ENCODE measurements at regions not wholly inside any gene's neighbourhood (a gene's known extent, or its start where the extent isn't known, plus 50 kb on each side); places are given as distances from the start of the nearest gene placed in this dataset.

- DNase-seq (ENCODE audit: low read depth in 6 of 9, low spot score in 9 of 9) = no peak
- Histone ChIP-seq H3K9me3 (ENCODE audit: control insufficient read depth in 2 of 2, insufficient read depth in 1 of 2, low read length in 1 of 2) (no peaks in the 10 kb centered on the region), H3K36me3 (ENCODE audit: control insufficient read depth in 2 of 2, insufficient read depth in 2 of 2, low read length in 1 of 2) (no peaks in the 10 kb centered on the region), H3K27me3 (ENCODE audit: control insufficient read depth in 2 of 2, insufficient read depth in 1 of 2, low read length in 1 of 2) (no peaks in the 10 kb centered on the region), H3K4me3 (ENCODE audit: low read length in 2 of 2) (no peak overlapping the region), H3K27ac (ENCODE audit: low read depth in 1 of 2, low read length in 1 of 2) (no peak overlapping the region), H3K4me1 (ENCODE audit: control insufficient read depth in 2 of 2, insufficient read depth in 2 of 2, low read length in 2 of 2) (no peaks in the 10 kb centered on the region)
- 82% methylated on average over 2 of the region's 2 CpGs for WGBS
These were observed 223.2 kb upstream of the C1orf87 start for GRCh38 chr1:60296794-60297193.

DNA sequence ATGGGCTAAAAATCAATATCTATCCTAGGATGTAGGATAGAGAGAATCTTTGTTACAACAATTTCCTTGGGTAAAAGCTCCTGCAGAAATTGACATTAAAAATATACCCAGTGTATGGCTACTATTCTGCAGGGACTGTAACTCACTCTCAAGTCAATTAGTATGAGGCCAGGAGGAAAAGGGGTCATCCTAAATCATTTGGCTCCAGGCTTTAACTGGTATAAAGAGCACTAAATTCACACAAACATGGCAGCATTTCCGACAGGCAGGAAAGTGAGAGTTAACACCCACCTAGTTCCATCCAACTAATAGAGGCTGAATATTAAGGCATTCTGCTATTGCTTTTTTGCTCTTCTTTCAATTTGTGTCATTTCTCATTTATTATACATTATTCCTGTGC is 218.6 kb upstream of the C1orf87 start:
- DNase-seq (ENCODE audit: low read depth in 6 of 9, low spot score in 9 of 9) = no peak
- Histone ChIP-seq H3K9me3 (ENCODE audit: control insufficient read depth in 2 of 2, insufficient read depth in 1 of 2, low read length in 1 of 2) (no peaks in the 10 kb centered on the region), H3K27me3 (ENCODE audit: control insufficient read depth in 2 of 2, insufficient read depth in 1 of 2, low read length in 1 of 2) (no peaks in the 10 kb centered on the region), H3K4me3 (ENCODE audit: low read length in 2 of 2) (no peak overlapping the region), H3K4me1 (ENCODE audit: control insufficient read depth in 2 of 2, insufficient read depth in 2 of 2, low read length in 2 of 2) (no peaks in the 10 kb centered on the region), H3K36me3 (ENCODE audit: control insufficient read depth in 2 of 2, insufficient read depth in 2 of 2, low read length in 1 of 2) (no peaks in the 10 kb centered on the region), H3K27ac (ENCODE audit: low read depth in 1 of 2, low read length in 1 of 2) (no peak overlapping the region)
- 100% methylated on average over 1 of the region's 1 CpG for WGBS

GRCh38 chr1:60290393-60290792 is 216.8 kb upstream of the C1orf87 start:
- no peaks in the 10 kb centered on the region for H3K27me3 ChIP-seq (ENCODE audit: control insufficient read depth in 2 of 2, insufficient read depth in 1 of 2, low read length in 1 of 2)
- no peaks in the 10 kb centered on the region for H3K36me3 ChIP-seq (ENCODE audit: control insufficient read depth in 2 of 2, insufficient read depth in 2 of 2, low read length in 1 of 2)
- no peaks in the 10 kb centered on the region for H3K4me1 ChIP-seq (ENCODE audit: control insufficient read depth in 2 of 2, insufficient read depth in 2 of 2, low read length in 2 of 2)
- no peak for DNase-seq (ENCODE audit: low read depth in 6 of 9, low spot score in 9 of 9)
- H3K27ac ChIP-seq (ENCODE audit: low read depth in 1 of 2, low read length in 1 of 2) = no peak overlapping the region
- H3K4me3 ChIP-seq (ENCODE audit: low read length in 2 of 2) = no peak overlapping the region
- 96% methylated on average over 6 of the region's 6 CpGs for WGBS
- no peaks in the 10 kb centered on the region for H3K9me3 ChIP-seq (ENCODE audit: control insufficient read depth in 2 of 2, insufficient read depth in 1 of 2, low read length in 1 of 2)

DNA sequence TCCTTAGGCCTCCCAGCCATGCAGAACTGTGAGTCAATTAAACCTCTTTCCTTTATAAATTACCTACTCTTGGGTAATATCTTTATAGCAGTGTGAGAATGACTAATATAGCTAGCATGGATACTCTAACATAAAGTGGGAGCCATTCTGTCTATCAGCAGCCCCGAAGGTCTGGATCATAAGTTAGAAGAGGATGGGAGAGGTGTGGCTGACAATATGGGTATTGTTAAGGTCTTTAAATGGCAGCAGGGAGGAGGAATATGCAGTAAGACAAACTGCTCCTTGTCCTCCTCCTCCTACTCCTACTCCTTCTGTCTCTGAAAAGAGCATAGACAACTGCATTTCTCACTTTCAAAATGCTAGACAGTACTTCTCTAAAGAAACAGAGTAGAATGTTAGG is 214.0 kb upstream of the C1orf87 start:
- H3K9me3 ChIP-seq (ENCODE audit: control insufficient read depth in 2 of 2, insufficient read depth in 1 of 2, low read length in 1 of 2) = no peaks in the 10 kb centered on the region
- H3K4me3 ChIP-seq (ENCODE audit: low read length in 2 of 2) = no peak overlapping the region
- no peak for DNase-seq (ENCODE audit: low read depth in 6 of 9, low spot score in 9 of 9)
- no peaks in the 10 kb centered on the region for H3K27me3 ChIP-seq (ENCODE audit: control insufficient read depth in 2 of 2, insufficient read depth in 1 of 2, low read length in 1 of 2)
- no peaks in the 10 kb centered on the region for H3K36me3 ChIP-seq (ENCODE audit: control insufficient read depth in 2 of 2, insufficient read depth in 2 of 2, low read length in 1 of 2)
- 98% methylated on average over 1 of the region's 1 CpG for WGBS
- no peak overlapping the region for H3K27ac ChIP-seq (ENCODE audit: low read depth in 1 of 2, low read length in 1 of 2)
- no peaks in the 10 kb centered on the region for H3K4me1 ChIP-seq (ENCODE audit: control insufficient read depth in 2 of 2, insufficient read depth in 2 of 2, low read length in 2 of 2)

DNA sequence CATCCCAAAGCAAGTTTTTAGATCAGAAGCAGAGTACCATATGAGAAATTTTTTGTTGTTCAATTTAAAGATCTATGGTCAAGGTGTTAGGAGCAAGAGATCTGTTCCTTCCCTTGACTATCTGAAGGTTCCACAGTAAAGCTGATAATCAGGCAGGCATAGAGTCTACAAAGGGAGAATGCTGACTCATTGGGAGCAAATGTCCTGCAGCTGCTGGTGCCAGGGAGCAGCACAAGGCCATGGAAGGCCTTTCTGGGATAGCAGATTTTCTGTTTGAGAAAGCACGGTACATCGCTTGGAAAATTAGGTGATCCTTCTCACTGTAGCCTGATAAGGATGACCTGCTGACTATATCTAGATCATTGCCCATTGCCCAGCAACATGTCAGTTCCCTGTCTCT is 210.1 kb upstream of the C1orf87 start:
- WGBS = 98% methylated on average over 2 of the region's 2 CpGs
- DNase-seq (ENCODE audit: low read depth in 6 of 9, low spot score in 9 of 9) = no peak

GRCh38 chr1:60281360-60281932 is 207.9 kb upstream of the C1orf87 start:
- 21% methylated on average over 9 of the region's 9 CpGs for WGBS
- peak; percentile 32 to 86 (median 59) for DNase-seq (ENCODE audit: low read depth in 6 of 9, low spot score in 9 of 9)
- Histone ChIP-seq H3K36me3 (ENCODE audit: control insufficient read depth in 2 of 2, insufficient read depth in 2 of 2, low read length in 1 of 2) (no peaks in the 10 kb centered on the region), H3K27ac (ENCODE audit: low read depth in 1 of 2, low read length in 1 of 2) (no peak overlapping the region), H3K27me3 (ENCODE audit: control insufficient read depth in 2 of 2, insufficient read depth in 1 of 2, low read length in 1 of 2) (no peaks in the 10 kb centered on the region), H3K9me3 (ENCODE audit: control insufficient read depth in 2 of 2, insufficient read depth in 1 of 2, low read length in 1 of 2) (no peaks in the 10 kb centered on the region), H3K4me3 (ENCODE audit: low read length in 2 of 2) (no peak overlapping the region), H3K4me1 (ENCODE audit: control insufficient read depth in 2 of 2, insufficient read depth in 2 of 2, low read length in 2 of 2) (peaks cover 9 to 17% of the 10 kb centered on the region in 2 donors)

More for the DNA sequence above, 210.1 kb upstream of the C1orf87 start:
- Histone ChIP-seq H3K4me3 (ENCODE audit: low read length in 2 of 2) (no peak overlapping the region), H3K27me3 (ENCODE audit: control insufficient read depth in 2 of 2, insufficient read depth in 1 of 2, low read length in 1 of 2) (no peaks in the 10 kb centered on the region), H3K4me1 (ENCODE audit: control insufficient read depth in 2 of 2, insufficient read depth in 2 of 2, low read length in 2 of 2) (peaks cover 9 to 17% of the 10 kb centered on the region in 2 donors), H3K36me3 (ENCODE audit: control insufficient read depth in 2 of 2, insufficient read depth in 2 of 2, low read length in 1 of 2) (no peaks in the 10 kb centered on the region), H3K27ac (ENCODE audit: low read depth in 1 of 2, low read length in 1 of 2) (no peak overlapping the region), H3K9me3 (ENCODE audit: control insufficient read depth in 2 of 2, insufficient read depth in 1 of 2, low read length in 1 of 2) (no peaks in the 10 kb centered on the region)

GRCh38 chr1:60280819-60281218 is 207.2 kb upstream of the C1orf87 start:
- Histone ChIP-seq H3K9me3 (ENCODE audit: control insufficient read depth in 2 of 2, insufficient read depth in 1 of 2, low read length in 1 of 2) (no peaks in the 10 kb centered on the region), H3K27me3 (ENCODE audit: control insufficient read depth in 2 of 2, insufficient read depth in 1 of 2, low read length in 1 of 2) (no peaks in the 10 kb centered on the region), H3K4me1 (ENCODE audit: control insufficient read depth in 2 of 2, insufficient read depth in 2 of 2, low read length in 2 of 2) (peaks cover 9 to 17% of the 10 kb centered on the region in 2 donors), H3K4me3 (ENCODE audit: low read length in 2 of 2) (no peak overlapping the region), H3K27ac (ENCODE audit: low read depth in 1 of 2, low read length in 1 of 2) (no peak overlapping the region), H3K36me3 (ENCODE audit: control insufficient read depth in 2 of 2, insufficient read depth in 2 of 2, low read length in 1 of 2) (no peaks in the 10 kb centered on the region)
- DNase-seq (ENCODE audit: low read depth in 6 of 9, low spot score in 9 of 9) = peak in 1 of 9 donors; percentile 7
- WGBS = 94% methylated on average over 4 of the region's 4 CpGs

DNA sequence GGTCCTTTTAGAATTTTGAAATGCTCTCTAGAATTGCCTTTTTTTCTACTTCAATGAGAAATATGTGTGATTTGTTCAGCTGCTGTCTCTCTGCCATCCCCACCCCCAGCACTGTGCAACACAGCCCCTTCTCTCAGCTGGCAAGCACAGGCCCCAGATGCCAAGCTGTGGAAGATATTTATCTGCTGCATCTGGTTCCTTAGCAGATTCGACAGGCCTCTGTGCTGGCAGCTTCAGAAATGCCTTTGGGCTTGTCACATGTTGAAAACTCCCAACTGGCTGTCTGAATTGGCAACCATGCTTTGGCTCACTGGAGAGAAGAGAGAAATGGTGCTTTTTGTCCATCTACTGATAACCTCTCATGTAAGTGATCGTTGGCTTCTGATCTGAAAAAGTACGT is 206.7 kb upstream of the C1orf87 start:
- no peaks in the 10 kb centered on the region for H3K36me3 ChIP-seq (ENCODE audit: control insufficient read depth in 2 of 2, insufficient read depth in 2 of 2, low read length in 1 of 2)
- 50% methylated on average over 3 of the region's 3 CpGs for WGBS
- peak in 8 of 9 donors; percentile 20 to 78 (median 43) for DNase-seq (ENCODE audit: low read depth in 6 of 9, low spot score in 9 of 9)
- H3K27ac ChIP-seq (ENCODE audit: low read depth in 1 of 2, low read length in 1 of 2) = no peak overlapping the region
- H3K4me1 ChIP-seq (ENCODE audit: control insufficient read depth in 2 of 2, insufficient read depth in 2 of 2, low read length in 2 of 2) = peaks cover 9 to 17% of the 10 kb centered on the region in 2 donors
- H3K4me3 ChIP-seq (ENCODE audit: low read length in 2 of 2) = no peak overlapping the region
- no peaks in the 10 kb centered on the region for H3K27me3 ChIP-seq (ENCODE audit: control insufficient read depth in 2 of 2, insufficient read depth in 1 of 2, low read length in 1 of 2)
- H3K9me3 ChIP-seq (ENCODE audit: control insufficient read depth in 2 of 2, insufficient read depth in 1 of 2, low read length in 1 of 2) = no peaks in the 10 kb centered on the region

DNA sequence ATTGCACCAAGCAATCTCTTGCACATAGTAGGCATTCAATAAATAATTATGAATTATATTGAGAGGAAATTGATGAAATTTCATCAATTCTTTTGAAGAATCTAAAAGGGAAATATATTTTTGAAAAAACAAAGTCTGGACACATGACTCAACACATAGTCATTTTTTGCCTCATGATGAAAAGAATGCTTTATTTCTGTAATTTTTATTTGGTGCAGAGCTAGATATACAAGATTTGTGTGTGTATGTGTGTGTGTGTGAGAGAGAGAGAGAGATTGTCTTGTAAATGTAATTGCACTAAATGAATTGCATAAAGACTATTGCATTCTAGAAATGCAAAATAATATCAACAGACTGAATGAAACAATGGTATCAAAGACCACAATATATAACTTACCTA is 206.2 kb upstream of the C1orf87 start:
- no peaks in the 10 kb centered on the region for H3K27me3 ChIP-seq (ENCODE audit: control insufficient read depth in 2 of 2, insufficient read depth in 1 of 2, low read length in 1 of 2)
- H3K36me3 ChIP-seq (ENCODE audit: control insufficient read depth in 2 of 2, insufficient read depth in 2 of 2, low read length in 1 of 2) = no peaks in the 10 kb centered on the region
- H3K27ac ChIP-seq (ENCODE audit: low read depth in 1 of 2, low read length in 1 of 2) = no peak overlapping the region
- H3K4me3 ChIP-seq (ENCODE audit: low read length in 2 of 2) = no peak overlapping the region
- H3K9me3 ChIP-seq (ENCODE audit: control insufficient read depth in 2 of 2, insufficient read depth in 1 of 2, low read length in 1 of 2) = no peaks in the 10 kb centered on the region
- no peak for DNase-seq (ENCODE audit: low read depth in 6 of 9, low spot score in 9 of 9)
- peaks cover 9 to 17% of the 10 kb centered on the region in 2 donors for H3K4me1 ChIP-seq (ENCODE audit: control insufficient read depth in 2 of 2, insufficient read depth in 2 of 2, low read length in 2 of 2)

DNA sequence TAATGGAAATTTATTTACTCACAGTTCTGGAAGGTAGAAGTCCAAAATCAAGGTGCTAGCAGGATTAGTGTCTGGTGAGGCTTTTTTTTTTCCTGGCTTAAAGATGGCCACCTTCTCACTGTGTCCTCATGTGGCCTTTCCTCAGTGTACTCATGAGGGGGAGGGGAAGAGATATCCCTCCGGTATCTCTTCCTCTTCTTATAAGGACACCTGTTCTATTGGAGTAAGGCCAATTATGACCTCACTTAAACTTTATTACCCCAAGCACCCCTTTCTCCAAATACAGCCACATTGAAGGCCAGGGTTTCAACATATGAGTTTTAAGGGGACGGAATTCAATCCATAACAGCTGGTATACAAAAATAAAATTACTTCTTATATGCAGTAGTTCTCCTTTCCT is 203.7 kb upstream of the C1orf87 start:
- H3K36me3 ChIP-seq (ENCODE audit: control insufficient read depth in 2 of 2, insufficient read depth in 2 of 2, low read length in 1 of 2) = no peaks in the 10 kb centered on the region
- no peak overlapping the region for H3K27ac ChIP-seq (ENCODE audit: low read depth in 1 of 2, low read length in 1 of 2)
- no peak overlapping the region for H3K4me3 ChIP-seq (ENCODE audit: low read length in 2 of 2)
- 73% methylated on average over 2 of the region's 2 CpGs for WGBS
- H3K4me1 ChIP-seq (ENCODE audit: control insufficient read depth in 2 of 2, insufficient read depth in 2 of 2, low read length in 2 of 2) = peaks cover 9 to 17% of the 10 kb centered on the region in 2 donors
- H3K27me3 ChIP-seq (ENCODE audit: control insufficient read depth in 2 of 2, insufficient read depth in 1 of 2, low read length in 1 of 2) = no peaks in the 10 kb centered on the region
- DNase-seq (ENCODE audit: low read depth in 6 of 9, low spot score in 9 of 9) = no peak
- no peaks in the 10 kb centered on the region for H3K9me3 ChIP-seq (ENCODE audit: control insufficient read depth in 2 of 2, insufficient read depth in 1 of 2, low read length in 1 of 2)

Measured in thymus (tissue), 11 donors.